SK-N-MC (cell line): ENCODE measurements at regions not wholly inside any gene's neighbourhood (a gene's known extent, or its start where the extent isn't known, plus 50 kb on each side); places are given as distances from the start of the nearest gene placed in this dataset.

ENCODE experiments used
- EZH2 ChIP-seq: fragments of 200-600 bp; sonication (generic); IDR thresholded peaks from one replicate; pipeline ENCODE4 v1.6.1; 2017; ENCODE audit warnings: antibody characterized with exemption
- POLR2AphosphoS5 ChIP-seq: IDR thresholded peaks from 2 replicates; pipeline ENCODE4 v1.6.1; 2012; ENCODE audit warnings: mild to moderate bottlenecking, low read depth, low read length, borderline replicate concordance

DNA sequence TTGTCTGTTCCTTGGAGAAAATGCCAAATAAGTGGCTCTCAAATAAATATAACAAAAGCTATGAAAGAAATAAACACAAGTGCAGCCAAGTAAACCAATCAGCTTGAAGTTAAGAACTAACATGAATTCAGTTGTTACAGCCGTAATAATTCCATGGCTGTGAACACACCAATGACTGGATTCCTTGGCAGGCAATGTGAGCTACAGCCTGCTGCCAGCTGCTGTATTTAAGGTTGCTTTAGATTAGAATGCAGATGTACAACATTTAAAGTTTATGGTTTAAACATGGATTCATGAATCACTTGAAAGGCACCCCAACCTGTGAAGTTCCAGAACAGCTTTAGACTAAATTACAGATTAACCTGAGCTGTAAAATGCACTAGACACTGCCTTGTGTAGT, 626.4 kb upstream of the SEMA6A start:
- TF ChIP-seq POLR2AphosphoS5 (no peak), EZH2 (no peak)
